Fibroblast of pulmonary artery (primary cell): ENCODE measurements at regions not wholly inside any gene's neighbourhood (a gene's known extent, or its start where the extent isn't known, plus 50 kb on each side); places are given as distances from the start of the nearest gene placed in this dataset.
A peak's percentile ranks its signal among the peaks of the same experiment; 100 is the strongest.

Experiments
- DNase-seq: peaks from one replicate; pipeline ENCODE4 v3.0.0-alpha.2; 2010; ENCODE audit warnings: low read depth
- H3K4me3 ChIP-seq: replicated peaks from 2 replicates; pipeline ENCODE4 v1.5.1; 2011; ENCODE audit warnings: low read depth, mild to moderate bottlenecking, control low read depth, low read length, moderate library complexity
- TF ChIP-seq, protein P1 (sequence below): IDR thresholded peaks from 2 replicates; pipeline ENCODE4 v1.5.1; 2011; ENCODE audit warnings: mild to moderate bottlenecking, control low read depth, low read length, inconsistent platforms; ENCODE audit errors: missing control alignments

DNA sequence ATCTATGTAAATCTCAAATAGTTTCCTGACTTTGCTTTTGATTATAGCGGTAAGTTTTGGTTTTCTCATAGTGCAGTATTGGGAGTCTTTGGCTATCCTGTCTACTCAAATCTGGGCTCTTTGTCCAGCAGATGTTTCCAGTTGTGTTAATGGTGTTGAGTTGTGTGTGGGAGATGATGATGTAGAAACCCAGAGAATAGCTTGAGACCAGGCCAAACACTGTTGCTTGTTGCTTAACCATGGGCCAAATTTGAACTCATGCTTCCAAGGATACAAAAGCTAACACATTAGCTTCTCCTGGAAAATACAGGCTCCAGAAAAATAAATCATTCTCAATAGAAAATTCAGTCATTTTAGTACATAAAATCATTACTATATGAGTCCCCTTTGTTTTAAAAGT, 82.6 kb upstream of the GYPA start:
- H3K4me3 ChIP-seq, result no peak overlapping the region
- TF ChIP-seq, protein P1, sequence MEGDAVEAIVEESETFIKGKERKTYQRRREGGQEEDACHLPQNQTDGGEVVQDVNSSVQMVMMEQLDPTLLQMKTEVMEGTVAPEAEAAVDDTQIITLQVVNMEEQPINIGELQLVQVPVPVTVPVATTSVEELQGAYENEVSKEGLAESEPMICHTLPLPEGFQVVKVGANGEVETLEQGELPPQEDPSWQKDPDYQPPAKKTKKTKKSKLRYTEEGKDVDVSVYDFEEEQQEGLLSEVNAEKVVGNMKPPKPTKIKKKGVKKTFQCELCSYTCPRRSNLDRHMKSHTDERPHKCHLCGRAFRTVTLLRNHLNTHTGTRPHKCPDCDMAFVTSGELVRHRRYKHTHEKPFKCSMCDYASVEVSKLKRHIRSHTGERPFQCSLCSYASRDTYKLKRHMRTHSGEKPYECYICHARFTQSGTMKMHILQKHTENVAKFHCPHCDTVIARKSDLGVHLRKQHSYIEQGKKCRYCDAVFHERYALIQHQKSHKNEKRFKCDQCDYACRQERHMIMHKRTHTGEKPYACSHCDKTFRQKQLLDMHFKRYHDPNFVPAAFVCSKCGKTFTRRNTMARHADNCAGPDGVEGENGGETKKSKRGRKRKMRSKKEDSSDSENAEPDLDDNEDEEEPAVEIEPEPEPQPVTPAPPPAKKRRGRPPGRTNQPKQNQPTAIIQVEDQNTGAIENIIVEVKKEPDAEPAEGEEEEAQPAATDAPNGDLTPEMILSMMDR, result no peak
- DNase-seq, result peak; percentile 35

DNA sequence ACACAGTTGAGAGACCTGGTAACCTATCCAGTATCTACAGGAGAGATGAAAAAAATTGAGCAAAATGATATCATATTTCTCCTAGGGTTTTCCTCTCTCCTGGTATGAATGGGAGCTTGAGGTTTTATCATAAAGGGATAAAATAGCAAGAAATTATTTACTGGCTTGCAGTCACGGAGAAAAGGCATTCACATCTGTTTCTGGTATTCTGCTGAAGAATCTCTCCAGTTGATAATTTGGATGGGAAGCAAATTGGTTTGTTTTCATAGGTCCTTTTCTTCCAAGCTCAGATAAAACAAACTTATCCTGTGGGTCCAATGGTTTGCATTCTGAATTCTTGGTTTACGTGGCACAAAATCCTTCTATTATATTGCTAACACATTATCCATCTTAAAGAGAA, 83.1 kb upstream of the GYPA start:
- no peak overlapping the region for H3K4me3 ChIP-seq
- TF ChIP-seq, protein P1, result no peak
- no peak for DNase-seq

DNA sequence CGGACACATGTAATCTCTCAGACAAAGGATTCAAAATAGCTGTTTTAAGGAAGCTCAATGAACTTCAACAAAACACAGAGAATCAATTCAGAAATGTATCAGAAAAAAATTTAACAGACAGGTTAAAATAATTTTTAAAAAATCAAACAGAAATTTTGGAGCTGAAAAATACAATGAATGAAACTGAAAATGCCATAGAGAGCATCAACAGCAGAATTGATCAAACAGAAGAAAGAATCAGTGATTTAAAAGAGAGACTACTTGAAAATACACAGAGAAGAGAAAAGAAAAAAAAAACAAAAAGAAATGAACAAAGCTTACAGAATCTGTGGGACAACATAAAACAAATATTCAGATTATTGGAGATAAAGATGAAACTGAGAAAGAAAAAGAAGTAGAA, 118.8 kb upstream of the GYPA start:
- TF ChIP-seq, protein P1, result no peak
- DNase-seq, result no peak
- no peak overlapping the region for H3K4me3 ChIP-seq

DNA sequence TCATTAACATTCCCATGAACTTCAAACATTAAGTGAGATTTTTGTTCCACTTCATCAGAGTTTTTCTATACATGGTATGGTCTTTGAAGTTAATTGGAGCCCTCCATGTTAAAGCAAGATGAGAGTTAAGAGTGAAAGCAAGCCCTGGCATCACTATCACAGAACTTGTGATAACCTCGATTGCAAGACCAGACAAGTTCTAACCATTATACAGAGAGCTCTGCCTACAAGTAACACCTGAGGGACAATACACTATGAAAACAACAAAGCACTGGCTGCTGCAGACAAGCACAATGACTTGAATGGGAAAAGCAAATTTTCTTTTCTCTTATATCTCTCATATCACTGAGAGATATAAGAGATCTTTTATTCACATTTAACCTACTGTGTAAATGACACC, 126.6 kb upstream of the GYPA start:
- DNase-seq, result no peak
- TF ChIP-seq, protein P1, result no peak

DNA sequence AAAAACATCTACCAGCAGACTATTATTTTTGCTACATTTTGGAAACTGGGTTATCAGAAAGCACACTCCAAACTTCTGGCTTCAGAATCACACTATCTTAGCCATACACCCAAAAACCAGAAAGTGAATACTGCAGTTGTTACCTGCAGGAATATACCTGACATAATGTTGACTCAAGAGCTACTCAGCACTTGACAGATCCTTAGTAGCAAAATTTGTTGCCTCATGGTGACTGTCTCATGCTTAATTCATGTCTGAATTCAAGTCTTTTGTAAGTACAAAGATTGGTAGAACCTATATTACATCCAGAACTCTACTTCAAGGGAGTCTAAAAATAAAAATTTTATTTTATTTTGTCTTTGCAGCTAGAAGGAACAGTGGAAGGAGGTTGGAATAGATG, 140.2 kb upstream of the GYPA start:
- TF ChIP-seq, protein P1, result no peak
- no peak for DNase-seq

More for the DNA sequence above, 126.6 kb upstream of the GYPA start:
- no peak overlapping the region for H3K4me3 ChIP-seq

DNA sequence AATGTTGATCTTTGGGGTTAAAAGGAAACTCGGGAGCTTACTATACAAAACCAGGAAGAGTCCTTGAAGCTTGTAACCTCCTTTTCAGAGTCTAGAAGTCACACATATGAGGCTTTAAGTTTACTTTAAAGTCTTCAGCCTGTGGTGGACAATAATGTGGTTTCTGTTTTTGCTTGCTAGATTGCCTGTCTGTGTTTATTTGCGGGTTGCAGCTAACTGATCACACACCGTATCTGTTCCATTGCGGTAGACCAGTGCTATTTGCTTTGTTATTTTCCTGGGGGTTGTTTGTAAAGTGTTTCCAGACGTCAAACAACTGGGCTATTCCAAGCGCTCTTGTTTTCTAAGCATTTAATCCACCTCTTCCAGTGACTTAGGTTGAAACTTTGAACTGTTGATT, 143.0 kb upstream of the GYPA start:
- H3K4me3 ChIP-seq, result no peak overlapping the region
- TF ChIP-seq, protein P1, result no peak

More for the DNA sequence above, 140.2 kb upstream of the GYPA start:
- no peak overlapping the region for H3K4me3 ChIP-seq

DNA sequence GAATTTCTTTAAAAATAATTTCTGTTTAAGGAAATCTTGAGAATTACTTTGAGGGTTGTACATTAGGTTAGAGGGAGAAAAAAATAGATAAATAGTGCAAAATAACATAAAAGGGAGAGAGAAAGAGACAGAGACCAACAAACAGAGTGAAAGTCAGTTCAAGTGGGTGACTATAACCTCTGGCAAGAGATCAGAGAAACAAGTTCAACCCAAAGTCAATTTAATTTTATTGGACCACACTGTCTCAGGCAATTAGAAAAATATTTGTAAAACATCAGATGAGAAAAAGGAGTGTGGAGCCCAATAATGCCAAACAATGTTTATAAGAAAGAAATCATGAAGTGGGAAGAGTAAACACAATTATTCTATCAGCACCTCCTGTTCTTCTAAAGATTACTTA, 143.5 kb upstream of the GYPA start:
- H3K4me3 ChIP-seq, result no peak overlapping the region
- TF ChIP-seq, protein P1, result no peak
- no peak for DNase-seq

More for the DNA sequence above, 143.0 kb upstream of the GYPA start:
- no peak for DNase-seq
